ENCODE measurements at regions not wholly inside any gene's neighbourhood (a gene's known extent, or its start where the extent isn't known, plus 50 kb on each side); places are given as distances from the start of the nearest gene placed in this dataset.

DNA sequence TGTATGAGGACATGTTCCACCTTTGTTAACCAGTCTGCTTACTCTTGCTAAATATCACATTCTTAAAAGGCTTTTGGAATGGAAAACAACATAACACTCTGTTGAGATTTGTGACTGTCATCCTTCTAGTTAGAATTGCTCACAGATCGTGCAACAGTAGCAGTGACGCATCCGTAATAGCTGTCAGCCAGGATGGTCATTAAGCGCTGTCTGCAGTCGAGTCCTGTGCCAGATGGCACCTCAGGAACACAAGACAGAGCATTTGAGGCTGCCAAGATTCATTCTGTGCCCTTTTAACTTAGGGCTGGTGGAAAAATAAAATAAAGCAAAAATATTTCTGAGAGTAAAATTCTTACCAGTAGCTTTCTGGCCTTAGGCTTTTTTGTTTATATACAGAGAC is 348.6 kb downstream of the ANKRD7 start:
- DNase-seq (ENCODE audit: low spot score), result no peak

DNA sequence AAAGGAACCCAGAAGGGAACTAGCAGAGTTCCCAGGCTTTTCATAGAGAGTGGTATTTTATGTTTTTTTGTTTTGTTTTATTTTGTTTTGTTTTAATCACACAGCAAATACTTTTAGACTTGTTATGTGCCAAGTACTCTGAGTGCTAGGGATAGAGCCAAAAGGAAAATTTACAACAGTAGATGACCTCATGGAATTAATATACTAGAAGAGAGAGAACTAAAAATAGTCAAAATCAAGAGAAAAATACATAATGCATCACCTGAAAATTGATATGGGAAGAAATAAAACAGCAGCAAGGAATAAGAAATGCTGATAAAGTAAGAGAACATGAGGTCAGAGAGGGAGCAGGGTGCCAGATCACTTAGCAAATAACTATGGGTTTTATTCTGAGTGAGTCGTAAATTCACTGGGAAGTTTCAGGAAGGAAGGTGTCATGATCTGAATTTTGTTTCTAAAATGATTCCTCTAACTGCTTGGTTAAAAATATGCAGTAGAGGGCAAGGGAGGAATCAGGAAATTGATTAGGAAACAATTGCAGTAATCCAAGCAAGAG is 351.0 kb downstream of the ANKRD7 start:
- DNase-seq (ENCODE audit: low spot score), result no peak

DNA sequence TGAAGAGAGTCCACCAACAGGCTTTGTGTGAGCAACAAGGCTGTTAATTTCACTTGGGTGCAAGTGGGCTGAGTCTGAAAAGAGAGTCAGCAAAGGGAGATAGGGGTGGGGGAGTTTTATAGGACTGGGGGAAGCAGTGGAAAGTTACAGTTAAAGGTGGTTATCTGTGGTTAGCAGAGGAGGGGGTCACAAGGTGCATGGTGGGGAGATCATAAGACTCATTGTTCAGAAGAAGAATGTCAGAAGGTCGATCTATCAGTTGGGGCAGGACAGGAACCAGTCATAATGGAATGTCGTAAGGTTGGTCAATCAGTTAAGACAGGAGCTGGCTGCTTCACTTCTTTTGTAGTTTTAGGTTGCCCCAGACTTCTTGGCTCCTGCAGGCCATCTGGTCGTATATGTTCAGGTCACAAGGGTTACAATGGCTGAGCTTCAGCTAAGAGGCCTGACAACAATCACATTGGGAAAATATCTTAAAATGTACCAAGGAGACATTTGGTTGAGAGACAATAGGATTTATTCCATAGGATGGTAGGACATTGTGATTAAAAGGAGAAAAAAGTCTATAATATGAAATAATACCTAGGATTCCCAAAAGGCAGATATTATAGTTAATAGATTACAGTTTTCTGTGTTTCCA is 356.4 kb downstream of the ANKRD7 start:
- no peak for DNase-seq (ENCODE audit: low spot score)

DNA sequence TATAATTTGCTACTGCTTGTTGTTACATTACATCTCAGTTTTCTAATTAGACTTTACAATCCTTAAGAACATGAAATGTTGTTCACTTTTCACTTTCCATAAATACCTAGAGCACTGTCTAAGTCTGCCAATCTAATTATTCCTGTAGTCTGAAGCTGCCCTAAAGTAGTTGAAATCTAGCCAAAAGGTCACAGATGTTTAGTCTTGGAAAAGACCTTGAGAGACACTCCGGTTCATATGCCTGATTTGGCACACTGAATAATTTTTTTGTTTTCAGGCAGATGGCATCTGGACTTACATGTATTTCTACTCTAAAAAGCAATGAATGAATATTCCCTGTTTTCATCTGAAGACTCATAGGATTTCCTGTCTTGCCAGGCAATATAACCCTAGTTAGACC is 359.1 kb downstream of the ANKRD7 start:
- no peak for DNase-seq (ENCODE audit: low spot score)

DNA sequence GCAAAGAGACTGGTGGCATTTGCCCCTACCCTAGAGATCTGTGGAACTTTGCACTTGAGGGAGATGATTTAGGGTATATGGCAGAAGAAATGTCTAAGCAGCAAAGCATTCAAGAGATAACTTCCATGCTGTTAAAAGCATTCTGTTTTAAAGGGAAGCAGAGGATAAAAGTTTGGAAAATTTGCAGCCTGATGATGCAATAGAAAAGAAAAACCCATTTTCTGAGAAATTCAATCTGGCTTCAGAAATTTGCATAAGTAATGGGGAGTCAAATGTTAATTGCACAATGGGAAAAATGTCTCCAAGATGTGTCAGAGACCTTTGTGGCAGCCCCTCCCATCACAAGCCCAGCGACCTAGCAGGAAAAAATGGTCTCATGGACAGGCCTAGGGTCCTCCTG is 361.7 kb downstream of the ANKRD7 start:
- no peak for DNase-seq (ENCODE audit: low spot score)

DNA sequence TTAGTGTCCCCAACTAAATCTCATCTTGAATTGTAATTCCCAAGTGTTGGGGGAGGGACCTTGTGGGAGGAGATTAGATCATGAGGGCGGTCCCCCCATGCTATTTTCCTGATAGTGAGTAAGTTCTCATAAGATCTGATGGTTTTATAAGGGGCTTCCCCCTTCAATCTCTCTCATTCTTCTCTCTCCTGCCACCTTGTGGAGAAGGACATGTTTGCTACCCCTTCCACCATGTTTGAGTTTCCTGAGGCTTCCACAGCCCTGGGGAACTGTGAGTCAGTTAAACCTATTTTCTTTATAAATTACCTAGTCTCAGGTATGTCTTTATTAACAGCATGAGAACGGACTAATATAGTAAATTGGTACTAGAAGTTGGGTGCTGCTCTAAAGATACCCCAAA is 365.6 kb downstream of the ANKRD7 start:
- peak; percentile 18 for DNase-seq (ENCODE audit: low spot score)

DNA sequence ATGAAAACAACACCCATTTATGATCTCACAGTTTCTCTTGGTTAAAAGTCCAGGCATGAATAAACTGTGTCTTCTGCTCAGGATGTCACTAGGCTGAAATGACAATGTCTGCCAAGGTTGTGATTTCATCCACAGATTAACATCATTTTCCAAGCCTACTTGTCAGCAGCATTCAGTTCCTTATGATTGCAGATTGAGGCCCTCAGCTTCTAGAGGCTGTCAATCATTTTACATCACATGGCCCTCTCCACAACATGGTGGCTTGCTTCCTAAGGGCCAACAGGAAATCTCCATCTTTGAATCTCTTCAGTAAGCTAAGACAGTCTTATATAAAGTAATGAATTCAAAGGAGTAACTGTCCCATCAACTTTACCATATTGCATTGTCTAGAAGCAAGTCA is 377.6 kb downstream of the ANKRD7 start:
- DNase-seq (ENCODE audit: low spot score), result no peak

DNA sequence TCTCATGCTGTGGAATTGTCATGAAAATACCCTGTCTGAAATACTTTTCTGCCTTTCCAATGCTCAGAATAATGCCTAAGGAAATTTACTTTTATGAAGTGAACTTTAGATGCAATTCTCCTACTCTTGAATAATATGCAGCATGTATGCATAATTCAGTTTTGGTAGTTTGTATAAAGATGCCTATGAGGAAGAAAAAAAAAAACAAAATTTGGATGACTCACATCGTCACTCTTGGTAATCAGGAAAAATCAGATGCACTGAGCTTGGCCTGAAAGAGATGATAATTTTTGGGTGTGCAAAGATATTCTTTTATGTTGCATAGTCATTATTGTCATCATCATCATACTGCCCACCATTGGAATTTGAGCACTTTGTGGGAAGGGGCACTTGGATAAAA is 382.1 kb downstream of the ANKRD7 start:
- DNase-seq (ENCODE audit: low spot score), result no peak

DNA sequence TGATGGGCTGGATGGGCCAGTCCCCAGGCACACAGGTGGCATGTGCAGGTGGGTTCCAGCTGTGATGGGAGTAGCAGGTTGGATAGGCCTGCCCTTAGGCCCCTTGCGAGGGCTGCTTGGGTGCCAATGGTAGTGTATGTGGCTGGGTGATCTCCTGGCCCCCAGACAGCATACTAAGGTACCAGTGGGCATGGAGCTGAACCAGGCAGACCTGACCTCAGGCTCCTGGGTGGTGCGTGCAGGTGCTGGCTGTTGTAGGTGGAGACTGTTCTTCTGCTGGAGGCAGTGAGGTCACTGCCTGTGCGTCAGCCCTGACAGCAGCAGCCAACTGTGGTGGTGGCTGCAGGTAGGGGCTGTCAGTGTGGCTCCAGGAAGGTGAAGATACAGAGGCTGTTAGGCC is 384.7 kb downstream of the ANKRD7 start:
- DNase-seq (ENCODE audit: low spot score), result no peak

DNA sequence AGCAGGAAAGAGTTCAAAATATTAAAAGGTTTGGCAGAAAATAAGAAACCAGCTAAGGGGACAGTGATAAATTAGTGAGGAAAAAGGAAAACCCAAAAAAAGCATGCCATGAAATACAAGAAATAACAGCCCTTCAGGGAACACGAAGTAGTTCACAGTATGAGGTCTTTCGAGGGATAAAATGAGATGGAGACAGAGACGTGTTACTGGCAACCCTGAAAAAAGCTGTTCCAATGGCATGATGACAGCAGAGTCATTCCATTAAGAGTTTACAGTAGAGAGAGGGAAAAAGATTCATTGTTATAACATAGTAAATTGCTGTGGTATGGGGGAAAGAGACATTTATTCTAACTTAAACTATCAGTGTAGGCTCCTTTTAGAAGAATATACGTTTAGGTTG is 391.2 kb downstream of the ANKRD7 start:
- no peak for DNase-seq (ENCODE audit: low spot score)

DNA sequence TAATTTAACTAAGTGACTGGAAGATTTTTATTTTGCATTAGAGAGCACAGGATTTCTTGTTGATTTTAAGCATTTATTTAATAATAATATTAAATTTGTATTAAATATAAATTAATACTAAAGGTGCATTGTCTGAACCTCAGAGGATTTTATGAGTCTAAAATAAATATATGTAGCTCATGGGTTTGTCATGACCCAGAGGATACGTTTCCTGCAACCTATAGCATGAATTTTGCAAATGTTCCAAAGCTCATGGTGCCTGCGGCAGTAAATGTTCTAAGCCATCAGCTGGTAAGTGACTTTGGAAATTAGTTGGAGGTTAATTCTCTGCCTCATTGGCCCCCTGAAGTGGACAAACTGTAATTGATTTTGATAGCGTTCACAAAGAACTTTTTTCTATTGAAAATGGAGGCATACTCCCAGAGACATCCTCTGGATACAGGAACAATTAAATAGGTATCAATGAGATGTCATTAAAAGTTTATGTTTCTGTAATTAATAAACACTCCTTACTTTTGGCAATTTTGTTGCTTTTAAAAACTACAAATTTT is 397.4 kb downstream of the ANKRD7 start:
- no peak for DNase-seq (ENCODE audit: low spot score)

DNA sequence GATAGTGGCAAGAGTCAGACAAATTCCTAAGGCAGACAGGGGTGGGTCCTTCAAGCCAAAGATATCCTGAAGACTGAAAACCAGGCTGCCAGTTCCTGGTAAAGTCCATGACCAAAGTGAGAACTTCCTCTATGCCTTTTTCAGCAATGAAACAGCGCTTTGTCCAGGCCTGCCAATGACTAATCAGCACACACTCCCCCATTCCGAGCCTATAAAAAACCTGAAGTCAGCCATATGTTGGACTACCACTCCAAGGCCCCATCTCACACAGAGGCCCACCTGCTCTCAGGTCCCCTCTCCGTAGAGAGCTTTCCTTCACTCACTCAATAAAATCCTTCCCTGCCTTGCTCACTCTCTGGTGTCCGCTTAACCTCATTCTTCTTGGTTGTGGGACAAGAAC is 402.2 kb downstream of the ANKRD7 start:
- no peak for DNase-seq (ENCODE audit: low spot score)

DNA sequence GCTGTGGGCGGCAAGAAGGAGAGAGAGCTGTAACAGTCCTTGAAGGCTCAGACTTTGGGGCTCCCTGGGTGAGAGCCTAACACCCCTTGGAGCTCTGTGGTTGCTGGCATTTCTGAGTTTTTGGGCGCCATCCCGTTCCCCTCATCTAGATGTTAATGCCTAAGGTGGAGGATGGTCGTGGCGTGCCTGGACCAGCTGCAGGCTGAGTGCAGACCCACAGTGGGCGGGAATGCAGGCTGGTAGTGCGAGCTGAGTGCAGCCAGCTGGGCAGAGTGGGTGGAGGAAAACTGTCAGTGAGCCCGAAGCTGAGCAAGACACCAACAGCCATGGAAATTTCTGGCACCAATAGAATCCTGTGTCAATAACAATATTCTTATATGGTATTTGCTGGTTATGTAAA is 403.0 kb downstream of the ANKRD7 start:
- no peak for DNase-seq (ENCODE audit: low spot score)

DNA sequence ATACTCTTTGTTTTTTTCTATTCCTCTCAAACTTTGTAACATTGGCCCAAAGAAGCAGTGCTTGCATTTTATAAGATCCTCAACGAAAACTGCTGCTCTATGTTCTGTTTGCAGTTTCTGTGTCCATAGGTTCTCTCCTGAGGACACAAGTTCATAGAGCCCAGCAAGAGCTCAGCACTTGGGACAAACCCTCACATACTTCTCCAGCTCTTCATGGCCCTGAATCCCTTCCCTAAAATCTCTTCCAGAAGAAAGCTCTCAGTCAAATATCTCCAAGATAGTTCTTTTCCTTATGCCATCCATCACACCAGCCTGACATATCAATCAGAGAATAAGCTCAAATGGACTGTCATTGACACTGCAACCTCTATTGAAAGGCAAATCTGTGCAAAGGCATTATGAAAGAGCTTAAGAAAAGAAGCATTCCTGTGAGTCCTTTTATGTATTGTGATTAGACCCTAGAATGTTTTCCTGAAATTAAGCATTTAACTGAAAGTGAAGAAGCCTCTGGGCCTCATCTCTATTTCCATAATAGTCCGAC is 405.5 kb downstream of the ANKRD7 start:
- DNase-seq (ENCODE audit: low spot score), result no peak

DNA sequence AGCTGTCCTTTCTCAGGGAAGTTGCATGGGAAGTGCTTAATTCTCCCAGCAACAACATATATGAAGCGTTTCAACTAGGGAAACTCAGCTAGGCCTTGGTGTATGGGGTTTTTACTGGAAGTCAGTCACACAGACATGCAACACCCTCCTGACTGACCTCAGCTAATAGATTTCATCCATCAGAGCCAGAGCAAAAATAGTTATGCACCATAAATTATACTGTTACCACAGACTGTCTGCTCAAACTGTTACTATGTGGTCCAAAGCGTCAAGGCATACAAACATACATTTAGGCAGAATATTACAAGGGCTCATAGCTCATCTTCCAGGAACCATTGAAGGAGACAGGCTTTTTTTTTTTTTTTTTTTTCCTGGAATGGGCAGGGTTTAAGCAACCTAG is 417.9 kb downstream of the ANKRD7 start:
- DNase-seq (ENCODE audit: low spot score), result no peak

DNA sequence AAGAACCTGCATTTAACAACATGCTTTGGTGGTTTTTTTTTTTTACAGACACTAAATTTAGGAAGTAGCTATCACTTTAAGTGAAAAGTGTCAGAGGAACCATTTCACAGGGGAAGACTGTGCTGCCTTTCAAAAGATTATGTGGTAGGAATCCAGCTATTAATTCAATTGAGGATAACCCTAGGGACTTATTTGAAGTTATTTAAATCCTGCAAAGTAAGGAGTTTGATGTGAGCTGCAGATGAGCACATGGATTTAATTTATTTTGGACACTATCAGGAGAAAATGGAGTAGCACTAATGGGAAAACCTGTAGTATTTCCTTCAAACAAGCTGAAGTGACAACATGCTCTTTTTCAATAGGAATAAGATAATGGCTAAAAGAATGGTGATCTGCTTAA is 419.8 kb downstream of the ANKRD7 start:
- DNase-seq (ENCODE audit: low spot score), result no peak

DNA sequence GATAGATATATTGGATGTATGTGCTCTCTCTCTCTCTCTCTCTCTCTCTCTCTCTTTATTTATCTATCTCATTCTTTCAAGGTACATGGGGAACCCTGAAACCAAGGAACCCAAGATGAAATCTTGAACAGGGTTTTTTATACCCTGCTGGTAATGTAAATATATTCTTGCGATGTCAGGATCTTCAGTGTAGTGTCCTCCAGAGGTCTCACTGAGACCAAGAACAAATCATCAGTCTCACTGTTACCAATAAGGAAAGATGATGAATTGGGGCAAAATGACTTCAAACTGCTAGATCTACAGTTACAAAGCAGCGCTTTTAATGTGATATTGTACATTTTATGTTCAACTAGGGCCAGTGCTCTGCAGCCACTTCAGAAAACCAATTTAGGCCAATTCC is 423.5 kb downstream of the ANKRD7 start:
- DNase-seq (ENCODE audit: low spot score), result no peak

DNA sequence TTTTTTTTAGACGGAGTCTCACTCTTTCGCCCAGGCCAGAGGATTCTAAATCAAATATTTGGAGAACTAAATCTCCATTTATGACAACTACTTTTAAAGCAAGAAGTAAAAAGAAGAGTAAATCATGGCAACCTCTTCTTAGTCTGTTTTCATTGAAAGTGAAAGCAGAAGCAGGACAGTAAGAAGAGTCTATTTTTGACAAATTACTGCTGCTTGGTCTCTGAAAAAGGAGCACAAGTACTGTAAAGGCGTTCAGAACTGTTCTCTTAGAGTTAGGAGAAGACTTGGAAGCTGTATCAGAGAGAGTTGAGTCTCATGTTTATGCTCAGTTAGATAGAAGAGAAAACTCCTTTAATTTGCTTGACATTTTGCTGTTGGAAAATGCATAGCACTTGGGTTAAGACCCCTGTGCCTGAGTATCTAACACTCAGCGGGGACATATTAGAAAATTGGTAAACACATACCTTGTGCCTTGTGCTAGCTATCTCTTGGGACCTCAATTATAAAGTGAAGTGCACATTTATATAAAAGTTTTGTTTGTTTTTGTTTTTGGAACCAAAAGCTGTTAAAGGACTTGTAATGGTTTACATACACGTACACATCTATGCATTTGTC is 433.0 kb downstream of the ANKRD7 start:
- DNase-seq (ENCODE audit: low spot score), result no peak

DNA sequence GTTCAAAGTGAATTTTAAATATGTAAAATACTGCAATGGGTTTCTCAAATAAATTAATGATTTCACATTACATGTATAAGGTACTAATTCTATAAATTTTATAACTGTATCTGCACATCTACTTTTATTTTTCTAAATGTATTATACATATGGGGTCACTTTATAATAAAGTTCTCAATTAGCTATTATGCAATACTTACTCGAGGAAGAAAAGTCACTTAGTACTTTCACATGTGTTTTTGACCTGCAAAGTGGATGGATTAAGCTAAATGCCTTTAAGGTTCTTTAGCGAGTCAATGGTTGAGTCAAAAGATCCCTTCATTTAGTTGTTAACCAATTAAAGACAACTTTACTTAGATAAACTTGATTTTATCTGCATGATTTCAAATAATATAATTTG is 437.8 kb downstream of the ANKRD7 start:
- DNase-seq (ENCODE audit: low spot score), result no peak

DNA sequence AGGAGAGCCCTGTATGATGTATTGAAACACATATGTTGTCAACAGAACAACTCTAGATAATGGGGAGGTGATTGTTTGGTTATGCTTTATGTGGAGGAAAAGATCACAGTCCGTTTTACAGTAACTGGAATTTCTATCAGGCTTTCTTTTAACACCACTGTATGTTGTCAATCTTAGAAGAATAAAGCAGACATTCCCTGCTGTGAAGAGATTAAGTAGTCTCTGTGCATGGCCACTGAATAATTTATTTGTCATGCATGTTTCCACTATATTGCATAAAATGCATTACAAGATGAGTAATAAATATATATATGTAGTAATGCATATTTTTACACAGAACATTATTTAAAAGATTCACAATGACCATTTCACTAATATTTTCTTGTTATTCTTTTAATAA is 440.0 kb downstream of the ANKRD7 start:
- no peak for DNase-seq (ENCODE audit: low spot score)

DNA sequence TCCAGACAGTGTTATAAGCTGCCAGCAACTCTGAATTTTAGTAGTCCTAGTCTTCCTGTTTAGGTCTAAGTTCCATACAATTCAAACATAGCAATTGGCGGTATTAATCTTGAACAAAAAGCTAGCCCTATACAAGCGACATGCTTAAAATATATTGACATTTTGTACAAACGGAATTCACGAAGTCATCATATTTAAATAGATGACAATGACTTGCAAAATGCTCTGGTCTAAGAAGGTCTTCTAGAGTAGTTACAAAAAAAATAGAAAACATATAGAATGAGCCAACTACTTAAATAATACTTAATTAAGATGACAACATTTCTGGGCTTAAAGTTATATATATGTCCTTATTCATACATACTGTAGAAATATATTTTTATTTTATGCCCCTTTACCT is 446.6 kb downstream of the ANKRD7 start:
- no peak for DNase-seq (ENCODE audit: low spot score)

DNA sequence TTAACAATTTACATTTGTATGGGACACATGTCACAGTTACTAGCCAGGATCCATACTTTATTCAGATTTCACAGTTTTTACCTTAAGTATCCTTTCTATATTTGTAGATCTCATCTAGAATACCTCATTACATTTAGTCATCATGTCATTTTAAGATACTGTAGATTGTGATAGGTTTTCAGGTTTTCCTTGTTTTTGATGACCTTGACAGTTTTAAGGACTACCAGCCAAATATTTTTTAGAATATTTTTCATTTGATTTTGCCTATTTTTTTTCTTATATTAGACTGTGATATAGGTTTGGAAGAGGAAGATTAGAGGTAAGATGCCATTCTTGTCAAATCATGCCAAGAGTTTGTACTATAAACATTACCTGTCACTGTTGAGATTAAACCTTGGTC is 460.3 kb downstream of the ANKRD7 start:
- no peak for DNase-seq (ENCODE audit: low spot score)

DNA sequence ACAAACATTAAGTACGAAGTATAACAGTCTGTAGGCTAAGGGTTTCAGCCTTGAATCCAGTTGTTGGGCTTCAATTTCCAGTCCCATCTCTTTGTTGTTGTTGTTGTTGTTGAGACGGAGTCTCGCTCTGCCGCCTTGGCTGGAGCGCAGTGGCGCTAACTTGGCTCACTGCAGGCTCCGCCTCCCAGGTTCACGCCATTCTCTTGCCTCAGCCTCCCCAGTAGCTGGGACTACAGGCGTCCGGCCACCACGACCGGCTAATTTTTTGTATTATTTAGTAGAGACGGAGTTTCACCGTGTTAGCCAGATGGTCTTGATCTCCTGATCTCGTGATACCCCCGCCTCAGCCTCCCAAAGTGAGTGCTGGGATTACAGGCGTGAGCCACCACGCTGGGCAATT is 464.9 kb downstream of the ANKRD7 start:
- DNase-seq (ENCODE audit: low spot score), result no peak

DNA sequence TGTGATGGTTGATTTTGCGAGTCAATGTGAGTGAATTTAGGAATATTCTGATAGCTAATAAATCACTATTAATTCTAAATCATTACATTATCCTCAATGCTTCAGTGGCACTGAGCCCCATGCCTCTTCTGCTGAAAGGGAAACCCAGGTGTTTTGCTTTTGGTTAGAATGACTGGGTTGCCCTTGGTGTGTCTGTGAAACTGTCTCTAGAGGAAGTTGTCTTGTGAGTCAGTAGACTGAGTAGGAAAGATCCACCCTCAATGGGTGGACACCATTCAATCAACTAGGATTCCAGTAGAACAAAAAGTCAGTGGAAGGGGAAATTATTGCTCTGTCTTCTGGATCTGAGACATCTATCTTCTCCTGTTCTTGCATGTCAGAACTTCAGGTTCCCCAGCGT is 472.4 kb downstream of the ANKRD7 start:
- no peak for DNase-seq (ENCODE audit: low spot score)

Measured in activated CD4-positive, alpha-beta T cell treated with anti-CD3 and anti-CD28 coated beads, Interleukin-2, Interleukin-4, amounts not matched to agents 100 ng/mL and 50 ng/mL, durations not matched to agents 16 hours and 8 hours (primary cell).